ENCODE measurements at regions not wholly inside any gene's neighbourhood (a gene's known extent, or its start where the extent isn't known, plus 50 kb on each side); places are given as distances from the start of the nearest gene placed in this dataset.

- no peaks in the 10 kb centered on the region for H3K27me3 ChIP-seq (ENCODE audit: control insufficient read depth in 5 of 5, insufficient read depth in 4 of 5, low read length in 5 of 5)
- peaks cover 3 to 21% (median 19%) of the 10 kb centered on the region in 5 donors for H3K4me1 ChIP-seq (ENCODE audit: control insufficient read depth in 5 of 5, insufficient read depth in 5 of 5, low read length in 5 of 5)
- H3K36me3 ChIP-seq (ENCODE audit: control insufficient read depth in 5 of 5, insufficient read depth in 5 of 5, low read length in 5 of 5) = no peaks in the 10 kb centered on the region
- H3K27ac ChIP-seq (ENCODE audit: low read depth, low read length) = no peak overlapping the region
- H3K4me3 ChIP-seq (ENCODE audit: low read depth in 1 of 5, low read length in 5 of 5) = no peak overlapping the region
- no peak overlapping the region for H3K9ac ChIP-seq (ENCODE audit: low read length in 5 of 5)
- no peaks in the 10 kb centered on the region for H3K9me3 ChIP-seq (ENCODE audit: control insufficient read depth in 5 of 5, low read length in 5 of 5)
Observed at GRCh38 chr4:15373363-15373762, 54.5 kb upstream of the C1QTNF7 start.

GRCh38 chr4:15374656-15375055 lies 53.2 kb upstream of the C1QTNF7 start:
- no peaks in the 10 kb centered on the region for H3K36me3 ChIP-seq (ENCODE audit: control insufficient read depth in 5 of 5, insufficient read depth in 5 of 5, low read length in 5 of 5)
- H3K9me3 ChIP-seq (ENCODE audit: control insufficient read depth in 5 of 5, low read length in 5 of 5) = no peaks in the 10 kb centered on the region
- H3K9ac ChIP-seq (ENCODE audit: low read length in 5 of 5) = peak overlapping the region in 3 of 5 donors; percentile 10 to 61 (median 37)
- no peaks in the 10 kb centered on the region for H3K27me3 ChIP-seq (ENCODE audit: control insufficient read depth in 5 of 5, insufficient read depth in 4 of 5, low read length in 5 of 5)
- H3K4me1 ChIP-seq (ENCODE audit: control insufficient read depth in 5 of 5, insufficient read depth in 5 of 5, low read length in 5 of 5) = peaks cover 3 to 21% (median 19%) of the 10 kb centered on the region in 5 donors
- H3K4me3 ChIP-seq (ENCODE audit: low read depth in 1 of 5, low read length in 5 of 5) = peak overlapping the region; percentile 48 to 75 (median 64)
- H3K27ac ChIP-seq (ENCODE audit: low read depth, low read length) = peak overlapping the region; percentile 48

- H3K27me3 ChIP-seq (ENCODE audit: control insufficient read depth in 5 of 5, insufficient read depth in 4 of 5, low read length in 5 of 5) = no peaks in the 10 kb centered on the region
- H3K9me3 ChIP-seq (ENCODE audit: control insufficient read depth in 5 of 5, low read length in 5 of 5) = no peaks in the 10 kb centered on the region
- no peak overlapping the region for H3K27ac ChIP-seq (ENCODE audit: low read depth, low read length)
- H3K36me3 ChIP-seq (ENCODE audit: control insufficient read depth in 5 of 5, insufficient read depth in 5 of 5, low read length in 5 of 5) = no peaks in the 10 kb centered on the region
- peak overlapping the region in 1 of 5 donors; percentile 2 for H3K4me3 ChIP-seq (ENCODE audit: low read depth in 1 of 5, low read length in 5 of 5)
- H3K4me1 ChIP-seq (ENCODE audit: control insufficient read depth in 5 of 5, insufficient read depth in 5 of 5, low read length in 5 of 5) = peaks cover 3 to 21% (median 19%) of the 10 kb centered on the region in 5 donors
- no peak overlapping the region for H3K9ac ChIP-seq (ENCODE audit: low read length in 5 of 5)
Observed at GRCh38 chr4:15375667-15376066, 52.2 kb upstream of the C1QTNF7 start.

- Histone ChIP-seq H3K27ac (ENCODE audit: low read depth, low read length) (no peak overlapping the region), H3K4me3 (ENCODE audit: low read depth in 1 of 5, low read length in 5 of 5) (peak overlapping the region in 1 of 5 donors; percentile 2), H3K4me1 (ENCODE audit: control insufficient read depth in 5 of 5, insufficient read depth in 5 of 5, low read length in 5 of 5) (peaks cover 3 to 21% (median 19%) of the 10 kb centered on the region in 5 donors), H3K27me3 (ENCODE audit: control insufficient read depth in 5 of 5, insufficient read depth in 4 of 5, low read length in 5 of 5) (no peaks in the 10 kb centered on the region), H3K9me3 (ENCODE audit: control insufficient read depth in 5 of 5, low read length in 5 of 5) (no peaks in the 10 kb centered on the region), H3K9ac (ENCODE audit: low read length in 5 of 5) (no peak overlapping the region), H3K36me3 (ENCODE audit: control insufficient read depth in 5 of 5, insufficient read depth in 5 of 5, low read length in 5 of 5) (no peaks in the 10 kb centered on the region)
Observed at GRCh38 chr4:15376145-15376544, 51.7 kb upstream of the C1QTNF7 start.

- Histone ChIP-seq H3K36me3 (ENCODE audit: control insufficient read depth in 5 of 5, insufficient read depth in 5 of 5, low read length in 5 of 5) (no peaks in the 10 kb centered on the region), H3K4me1 (ENCODE audit: control insufficient read depth in 5 of 5, insufficient read depth in 5 of 5, low read length in 5 of 5) (peaks cover 3 to 21% (median 19%) of the 10 kb centered on the region in 5 donors), H3K9ac (ENCODE audit: low read length in 5 of 5) (no peak overlapping the region), H3K4me3 (ENCODE audit: low read depth in 1 of 5, low read length in 5 of 5) (no peak overlapping the region), H3K27me3 (ENCODE audit: control insufficient read depth in 5 of 5, insufficient read depth in 4 of 5, low read length in 5 of 5) (no peaks in the 10 kb centered on the region), H3K9me3 (ENCODE audit: control insufficient read depth in 5 of 5, low read length in 5 of 5) (no peaks in the 10 kb centered on the region), H3K27ac (ENCODE audit: low read depth, low read length) (no peak overlapping the region)
Observed at GRCh38 chr4:15376594-15376993, 51.2 kb upstream of the C1QTNF7 start.
